ENCODE measurements at regions not wholly inside any gene's neighbourhood (a gene's known extent, or its start where the extent isn't known, plus 50 kb on each side); places are given as distances from the start of the nearest gene placed in this dataset.
"Not testable (repeated sequence)": the region's sequence is repeated elsewhere in the genome, so short reads cannot be mapped to it uniquely, and the experiment has no call there.

DNA sequence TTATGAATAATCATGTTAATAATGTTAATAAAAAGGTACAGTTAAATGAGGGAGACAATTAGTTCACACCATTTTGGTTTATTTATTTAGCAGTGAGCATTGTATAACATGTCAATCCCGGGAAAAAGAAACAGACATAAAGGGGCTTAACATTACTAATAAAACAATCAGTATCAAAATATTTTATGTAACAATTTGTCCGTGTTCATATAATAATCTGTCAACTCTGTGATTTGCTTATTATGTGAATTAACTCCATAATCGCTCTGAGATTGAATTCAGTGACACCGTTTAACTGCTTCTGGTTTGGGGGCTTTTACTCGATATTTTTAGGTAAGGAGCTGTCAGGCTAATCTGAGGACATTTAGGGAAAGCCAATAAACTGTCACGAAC lies 95.8 kb upstream of the HMGA2 start:
- Mint-ChIP-seq H3K4me1 (no peaks in the 10 kb centered on the region), H3K4me3 (no peak overlapping the region), H3K27ac (ENCODE audit: low read depth) (no peak overlapping the region), H3K36me3 (ENCODE audit: insufficient read depth) (no peaks in the 10 kb centered on the region), H3K27me3 (peaks cover 65% of the 10 kb centered on the region), H3K9me3 (no peaks in the 10 kb centered on the region)
- DNase-seq (ENCODE audit: low spot score in 2 of 2) = no peak
- no peak for ATAC-seq (replicated peaks; ENCODE audit: extremely low read depth, poor library complexity, severe bottlenecking)

DNA sequence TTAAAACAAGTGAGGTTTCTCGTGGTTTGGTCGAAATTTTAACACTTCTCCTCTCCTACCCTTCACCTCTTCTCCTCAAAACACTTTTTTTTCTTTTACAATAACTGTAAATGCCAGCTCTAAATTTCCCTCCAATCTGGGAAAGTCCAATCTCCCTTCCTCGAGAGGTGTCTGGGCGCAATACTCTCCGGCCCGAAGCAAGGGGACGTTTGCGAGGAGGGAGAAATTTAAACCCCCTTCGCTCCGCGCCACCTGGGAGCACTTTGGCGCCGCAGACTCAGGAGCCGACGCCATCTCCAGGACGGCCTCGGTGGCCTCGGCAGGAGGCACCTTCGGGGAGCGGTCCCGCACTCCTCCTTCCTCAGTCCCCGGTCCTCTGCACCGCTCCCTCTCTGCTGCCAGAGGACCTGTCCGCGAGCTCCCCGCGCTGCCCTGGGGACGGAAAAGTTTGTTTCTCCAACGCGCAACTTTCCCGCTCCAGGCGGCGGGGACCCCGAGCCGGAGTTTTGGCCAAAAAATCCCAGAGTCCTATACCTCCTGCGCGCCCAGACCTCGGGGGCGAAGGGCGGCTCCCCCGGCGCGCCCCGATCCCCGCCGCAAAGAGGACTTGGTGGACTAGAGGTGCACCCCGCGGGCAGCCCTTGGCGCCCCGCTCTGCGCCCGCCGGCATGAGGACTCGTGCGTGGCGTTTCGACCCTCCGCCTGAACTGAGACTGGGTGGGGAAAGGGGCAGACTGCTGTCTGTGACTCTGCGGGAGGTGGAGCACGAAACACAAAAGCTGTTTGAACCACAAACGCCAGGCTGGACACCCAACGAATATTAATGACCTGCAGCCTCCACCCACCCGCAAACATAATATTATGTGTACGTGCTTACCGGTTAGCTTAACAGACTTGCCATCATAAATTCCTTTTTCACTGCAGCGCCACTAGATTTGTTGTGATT lies 95.2 kb upstream of the HMGA2 start:
- no peak for ATAC-seq (replicated peaks; ENCODE audit: extremely low read depth, poor library complexity, severe bottlenecking)

DNA sequence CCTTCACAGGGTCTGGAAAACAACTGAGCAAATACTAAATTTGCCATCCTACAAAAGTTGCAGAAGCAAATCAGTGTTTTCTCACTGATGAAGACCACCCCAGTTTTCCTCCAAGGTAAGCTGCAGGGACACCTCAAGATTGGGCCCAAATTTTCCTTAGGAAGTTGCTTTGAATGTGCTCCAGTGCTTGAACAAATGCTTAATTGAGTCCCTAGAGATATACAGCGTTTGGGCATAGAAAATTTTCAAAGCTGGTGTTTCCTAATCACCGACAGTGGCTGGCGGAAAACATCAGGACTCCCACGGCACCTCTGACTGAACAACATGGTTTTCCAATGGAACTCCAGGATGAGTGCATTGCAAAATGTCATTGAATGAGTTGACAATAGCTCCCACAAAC lies 92.5 kb upstream of the HMGA2 start:
- no peak for ATAC-seq (replicated peaks; ENCODE audit: extremely low read depth, poor library complexity, severe bottlenecking)
- no peak overlapping the region for H3K27ac Mint-ChIP-seq (ENCODE audit: low read depth)
- DNase-seq (ENCODE audit: low spot score in 2 of 2) = no peak
- no peaks in the 10 kb centered on the region for H3K36me3 Mint-ChIP-seq (ENCODE audit: insufficient read depth)
- H3K4me3 Mint-ChIP-seq = no peak overlapping the region
- H3K4me1 Mint-ChIP-seq = no peaks in the 10 kb centered on the region
- H3K27me3 Mint-ChIP-seq = peaks cover 41% of the 10 kb centered on the region
- no peaks in the 10 kb centered on the region for H3K9me3 Mint-ChIP-seq

More for the DNA sequence above, 95.2 kb upstream of the HMGA2 start:
- Mint-ChIP-seq H3K36me3 (ENCODE audit: insufficient read depth) (no peaks in the 10 kb centered on the region), H3K4me3 (no peak overlapping the region), H3K9me3 (no peaks in the 10 kb centered on the region), H3K27ac (ENCODE audit: low read depth) (no peak overlapping the region), H3K4me1 (no peaks in the 10 kb centered on the region), H3K27me3 (peaks cover 59% of the 10 kb centered on the region)
- DNase-seq (ENCODE audit: low spot score in 2 of 2) = no peak

DNA sequence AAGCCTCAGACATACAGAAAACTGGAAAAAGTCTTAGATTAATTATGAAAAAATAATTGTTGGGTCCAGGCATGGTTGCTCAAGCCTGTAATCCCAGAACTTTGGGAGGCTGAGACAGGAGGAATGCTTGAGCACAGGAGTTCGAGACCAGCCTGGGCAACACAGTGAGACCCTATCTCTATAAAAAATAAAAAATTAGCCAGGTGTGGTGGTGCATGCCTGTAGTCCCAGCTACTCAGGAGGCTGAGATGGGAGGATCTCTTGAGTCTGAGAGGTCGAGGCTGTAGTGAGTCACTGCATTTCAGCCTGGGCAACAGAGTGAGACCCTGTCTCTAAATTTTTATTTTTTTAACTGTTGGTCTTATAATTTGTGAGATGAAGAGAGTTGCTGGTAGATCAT lies 90.6 kb upstream of the HMGA2 start:
- DNase-seq (ENCODE audit: low spot score in 2 of 2); H3K36me3 Mint-ChIP-seq (ENCODE audit: insufficient read depth); H3K4me3 Mint-ChIP-seq: not testable (repeated sequence)

DNA sequence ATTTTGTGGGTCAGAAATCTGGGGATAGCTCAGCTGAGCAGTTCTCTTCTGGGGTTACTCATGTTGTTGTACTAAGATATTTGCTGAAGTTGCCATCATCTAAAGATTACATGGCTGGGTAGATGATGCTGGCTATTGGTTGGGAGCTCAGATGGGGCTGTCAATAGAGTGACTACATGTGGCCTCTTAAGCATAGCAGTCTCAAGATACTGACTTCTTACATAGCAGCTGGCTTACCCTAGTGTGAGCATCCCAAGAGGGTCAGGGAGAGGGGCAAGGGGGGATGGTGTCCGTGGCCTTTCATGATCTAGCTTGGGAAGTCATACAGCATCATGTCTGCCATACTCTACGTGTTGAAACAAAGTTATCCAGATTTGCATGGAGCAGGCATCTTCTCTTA lies 90.1 kb upstream of the HMGA2 start:
- H3K36me3 Mint-ChIP-seq (ENCODE audit: insufficient read depth) = no peaks in the 10 kb centered on the region
- no peak overlapping the region for H3K4me3 Mint-ChIP-seq
- no peak for DNase-seq (ENCODE audit: low spot score in 2 of 2)
- H3K9me3 Mint-ChIP-seq = no peaks in the 10 kb centered on the region
- ATAC-seq (replicated peaks; ENCODE audit: extremely low read depth, poor library complexity, severe bottlenecking) = no peak
- no peak overlapping the region for H3K27ac Mint-ChIP-seq (ENCODE audit: low read depth)
- H3K27me3 Mint-ChIP-seq = peaks cover 22% of the 10 kb centered on the region
- H3K4me1 Mint-ChIP-seq = no peaks in the 10 kb centered on the region

More for the DNA sequence above, 90.6 kb upstream of the HMGA2 start:
- not testable (repeated sequence) for H3K9me3 Mint-ChIP-seq; ATAC-seq (replicated peaks; ENCODE audit: extremely low read depth, poor library complexity, severe bottlenecking); H3K4me1 Mint-ChIP-seq; H3K27ac Mint-ChIP-seq (ENCODE audit: low read depth)
- peaks cover 28% of the 10 kb centered on the region for H3K27me3 Mint-ChIP-seq

DNA sequence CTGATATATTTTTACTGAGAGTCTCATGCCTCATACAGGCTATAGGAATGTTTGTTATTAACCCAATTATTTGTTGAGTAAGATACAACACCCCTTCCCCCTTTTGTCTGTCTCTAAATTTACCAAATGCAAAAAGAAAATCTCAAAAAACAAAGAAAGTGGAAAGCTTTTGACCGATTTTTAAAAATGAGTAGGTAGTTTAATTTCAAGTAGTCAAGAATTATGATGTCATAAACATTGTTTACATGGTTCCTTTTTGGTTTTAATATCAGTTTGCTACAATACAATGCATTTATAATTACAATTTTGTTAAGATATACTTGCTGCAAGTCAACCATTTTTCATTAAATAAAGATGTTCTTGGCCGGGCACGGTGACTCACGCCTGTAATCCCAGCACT lies 84.7 kb upstream of the HMGA2 start:
- Mint-ChIP-seq H3K9me3 (no peaks in the 10 kb centered on the region), H3K4me3 (peak overlapping the region; percentile 78), H3K27me3 (peaks cover 9% of the 10 kb centered on the region), H3K36me3 (ENCODE audit: insufficient read depth) (peaks cover 2% of the 10 kb centered on the region), H3K4me1 (peaks cover 11% of the 10 kb centered on the region), H3K27ac (ENCODE audit: low read depth) (no peak overlapping the region)
- no peak for ATAC-seq (replicated peaks; ENCODE audit: extremely low read depth, poor library complexity, severe bottlenecking)
- DNase-seq (ENCODE audit: low spot score in 2 of 2) = no peak

DNA sequence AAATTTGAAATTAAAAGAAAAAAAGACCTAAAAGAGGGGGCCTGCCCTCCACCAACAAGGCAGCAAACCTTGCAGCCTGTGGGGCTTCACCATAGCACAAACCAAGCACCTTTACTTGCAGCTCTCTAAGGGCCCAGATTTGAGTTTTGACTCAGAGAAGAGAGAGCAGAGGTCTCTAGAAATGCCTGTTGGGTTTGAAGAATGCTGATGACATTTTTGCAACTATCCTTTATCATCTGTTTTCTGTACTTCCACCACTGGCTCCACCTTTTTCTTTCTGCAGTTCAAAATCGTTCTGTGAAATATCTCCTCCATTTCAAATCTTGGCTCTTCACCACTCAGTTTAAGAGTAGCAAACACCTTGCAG lies 83.8 kb upstream of the HMGA2 start:
- Mint-ChIP-seq H3K36me3 (ENCODE audit: insufficient read depth) (peaks cover 2% of the 10 kb centered on the region), H3K9me3 (no peaks in the 10 kb centered on the region), H3K4me1 (peaks cover 11% of the 10 kb centered on the region), H3K4me3 (peak overlapping the region; percentile 78), H3K27ac (ENCODE audit: low read depth) (no peak overlapping the region), H3K27me3 (peaks cover 14% of the 10 kb centered on the region)
- no peak for DNase-seq (ENCODE audit: low spot score in 2 of 2)
- no peak for ATAC-seq (replicated peaks; ENCODE audit: extremely low read depth, poor library complexity, severe bottlenecking)

DNA sequence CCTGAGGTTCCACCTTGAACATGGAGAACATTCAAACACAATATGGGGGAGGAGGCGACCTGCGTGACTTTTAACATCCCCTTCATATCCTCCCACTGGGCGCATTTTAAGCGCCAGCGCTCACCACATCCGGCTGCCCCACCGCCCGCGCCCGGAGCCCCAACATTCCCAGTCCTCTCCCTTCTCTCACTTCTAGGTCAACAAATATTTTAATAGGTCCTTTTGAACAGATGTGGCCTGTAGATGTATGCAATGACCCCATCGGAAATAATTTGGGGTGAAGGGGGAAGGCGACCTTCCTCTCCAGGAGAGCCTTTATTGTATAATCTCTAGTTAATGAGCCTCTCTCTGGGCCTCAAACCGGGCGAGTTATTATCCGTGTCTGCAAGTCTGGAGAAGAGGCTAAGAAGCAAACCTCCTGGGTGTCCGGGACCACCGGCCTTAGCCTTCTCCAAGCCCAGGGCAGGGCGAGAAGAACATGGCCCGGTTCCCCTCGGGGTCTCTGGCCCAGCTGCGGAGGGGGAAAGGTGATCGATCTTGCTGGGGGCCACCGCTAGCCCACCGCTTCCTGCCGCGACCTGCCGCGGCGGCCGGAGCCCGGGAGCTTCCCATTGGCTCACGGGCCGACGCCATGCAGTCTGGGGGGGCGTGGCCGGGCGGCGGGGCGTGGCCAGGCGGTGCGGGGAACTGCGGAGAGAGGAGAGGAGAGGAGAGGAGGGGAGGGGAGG lies 83.2 kb upstream of the HMGA2 start:
- H3K36me3 Mint-ChIP-seq (ENCODE audit: insufficient read depth) = peaks cover 2% of the 10 kb centered on the region
- H3K4me1 Mint-ChIP-seq = peaks cover 11% of the 10 kb centered on the region
- ATAC-seq (replicated peaks; ENCODE audit: extremely low read depth, poor library complexity, severe bottlenecking) = peak; percentile 61
- DNase-seq (ENCODE audit: low spot score in 2 of 2) = no peak
- H3K9me3 Mint-ChIP-seq = no peaks in the 10 kb centered on the region
- H3K4me3 Mint-ChIP-seq = peak overlapping the region; percentile 78
- no peak overlapping the region for H3K27ac Mint-ChIP-seq (ENCODE audit: low read depth)
- H3K27me3 Mint-ChIP-seq = peaks cover 19% of the 10 kb centered on the region

DNA sequence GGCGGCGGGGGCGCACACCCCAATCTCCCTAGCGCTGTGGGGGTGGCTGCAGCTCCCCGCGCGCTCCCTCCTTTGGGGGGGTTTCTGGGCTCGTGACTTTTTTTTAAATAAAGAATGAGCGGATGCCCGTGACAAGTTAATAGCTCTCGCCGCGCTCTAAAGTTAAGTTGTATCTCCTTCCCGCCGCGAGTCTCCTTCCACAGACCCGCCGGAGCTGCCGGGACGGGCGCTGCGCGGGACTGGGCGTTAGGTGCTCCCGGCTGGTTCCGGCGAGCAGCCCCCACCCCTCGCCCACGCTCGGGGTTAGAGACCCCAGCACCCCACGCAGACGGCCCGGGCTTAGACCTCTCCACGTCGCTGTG lies 82.6 kb upstream of the HMGA2 start:
- Mint-ChIP-seq H3K4me3 (peak overlapping the region; percentile 78), H3K27ac (ENCODE audit: low read depth) (no peak overlapping the region), H3K9me3 (no peaks in the 10 kb centered on the region), H3K4me1 (peaks cover 11% of the 10 kb centered on the region), H3K27me3 (peaks cover 25% of the 10 kb centered on the region), H3K36me3 (ENCODE audit: insufficient read depth) (peaks cover 2% of the 10 kb centered on the region)
- no peak for ATAC-seq (replicated peaks; ENCODE audit: extremely low read depth, poor library complexity, severe bottlenecking)
- DNase-seq (ENCODE audit: low spot score in 2 of 2) = no peak

DNA sequence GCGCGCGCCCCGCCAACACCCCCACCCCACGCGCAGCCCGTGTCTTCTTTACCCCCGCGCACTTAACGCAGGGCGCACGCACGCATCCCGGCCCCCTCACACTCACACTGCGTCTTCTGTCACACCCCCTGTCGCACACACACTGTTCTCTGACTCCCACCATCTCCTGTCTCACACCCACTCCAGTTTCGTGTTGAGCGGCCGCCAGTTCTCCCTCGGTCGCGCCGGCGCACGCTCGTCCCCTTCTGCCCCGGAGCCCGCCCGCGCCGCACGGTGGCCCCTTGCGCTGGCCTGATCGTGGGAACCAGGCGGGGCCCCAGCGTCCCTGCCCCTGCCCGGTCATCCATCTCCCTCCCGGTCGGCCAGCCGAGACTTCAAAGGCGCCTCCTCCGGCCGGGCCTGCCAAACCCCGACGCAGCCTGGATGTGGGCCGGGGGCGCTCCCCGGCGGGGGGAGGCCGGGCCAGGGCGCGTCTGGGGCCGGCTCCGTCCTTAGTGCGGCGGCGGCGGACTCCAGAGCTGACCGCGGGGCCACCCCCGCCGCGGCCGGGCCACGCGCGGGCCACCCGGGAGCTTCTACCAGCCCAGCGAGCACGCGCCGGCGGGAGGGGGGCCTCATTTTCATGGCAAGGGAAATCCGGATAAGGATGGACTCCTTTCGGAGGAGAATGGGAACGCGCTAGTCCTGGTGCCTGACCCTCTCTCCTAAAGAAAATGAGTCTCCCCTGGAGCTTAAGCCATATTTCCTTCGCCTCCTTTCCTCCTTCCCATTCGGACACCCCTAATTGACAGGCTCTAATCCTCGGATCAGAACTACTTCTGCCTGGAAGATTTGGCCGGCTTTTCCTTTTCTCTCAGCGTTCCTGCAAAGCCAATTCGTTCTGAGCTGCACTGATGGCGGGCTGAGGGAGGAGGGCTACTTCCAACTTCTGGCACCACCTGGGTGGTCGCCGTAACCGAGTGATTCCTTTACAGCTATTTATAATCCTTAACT lies 82.0 kb upstream of the HMGA2 start:
- Mint-ChIP-seq H3K36me3 (ENCODE audit: insufficient read depth) (peaks cover 2% of the 10 kb centered on the region), H3K27ac (ENCODE audit: low read depth) (no peak overlapping the region), H3K4me3 (peak overlapping the region; percentile 78), H3K9me3 (no peaks in the 10 kb centered on the region), H3K4me1 (peaks cover 11% of the 10 kb centered on the region), H3K27me3 (peaks cover 32% of the 10 kb centered on the region)
- ATAC-seq (replicated peaks; ENCODE audit: extremely low read depth, poor library complexity, severe bottlenecking) = no peak
- no peak for DNase-seq (ENCODE audit: low spot score in 2 of 2)

DNA sequence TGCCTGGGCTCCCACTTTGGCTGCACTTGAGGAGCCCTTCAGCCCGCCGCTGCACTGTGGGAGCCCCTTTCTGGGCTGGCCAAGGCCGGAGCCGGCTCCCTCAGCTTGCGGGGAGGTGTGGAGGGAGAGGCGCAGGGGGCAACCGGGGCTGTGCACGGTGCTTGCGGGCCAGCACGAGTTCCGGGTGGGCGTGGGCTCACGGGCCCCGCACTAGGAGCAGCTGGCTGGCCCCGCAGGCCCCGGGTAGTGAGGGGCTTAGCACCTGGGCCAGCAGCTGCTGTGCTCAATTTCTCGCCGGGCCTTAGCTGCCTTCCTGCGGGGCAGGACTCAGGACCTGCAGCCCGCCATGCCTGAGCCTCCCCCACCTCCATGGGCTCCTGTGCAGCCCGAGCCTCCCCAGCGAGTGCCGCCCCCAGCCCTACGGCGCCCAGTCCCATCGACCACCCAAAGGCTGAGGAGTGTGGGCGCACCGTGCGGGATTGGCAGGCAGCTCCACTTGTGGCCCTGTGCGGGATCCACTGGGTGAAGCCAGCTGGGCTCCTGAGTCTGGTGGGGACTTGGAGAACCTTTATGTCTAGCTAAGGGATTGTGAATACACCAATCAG lies 79.9 kb upstream of the HMGA2 start:
- not testable (repeated sequence) for DNase-seq (ENCODE audit: low spot score in 2 of 2); H3K27ac Mint-ChIP-seq (ENCODE audit: low read depth); H3K4me3 Mint-ChIP-seq; H3K9me3 Mint-ChIP-seq; H3K36me3 Mint-ChIP-seq (ENCODE audit: insufficient read depth); ATAC-seq (replicated peaks; ENCODE audit: extremely low read depth, poor library complexity, severe bottlenecking)
- peaks cover 11% of the 10 kb centered on the region for H3K4me1 Mint-ChIP-seq
- H3K27me3 Mint-ChIP-seq = peaks cover 36% of the 10 kb centered on the region

DNA sequence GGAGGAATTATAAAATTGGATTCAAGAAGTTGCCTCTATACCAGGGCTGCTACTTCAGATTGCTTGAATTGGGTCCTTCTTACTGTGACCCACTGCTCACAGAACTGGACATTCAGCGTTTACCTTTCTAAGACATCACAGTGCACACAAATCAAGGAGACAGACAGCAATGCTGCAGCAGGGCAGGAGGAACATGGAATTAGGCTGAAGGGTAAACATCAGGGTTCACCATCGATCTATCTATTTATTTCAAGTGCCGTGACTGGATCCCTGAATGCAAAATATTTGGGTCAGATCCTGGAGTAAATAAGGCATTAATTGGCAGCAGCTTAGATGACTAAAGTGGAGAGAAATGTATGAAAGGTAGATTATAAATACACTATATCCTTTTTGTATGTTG lies 76.9 kb upstream of the HMGA2 start:
- H3K4me1 Mint-ChIP-seq = no peaks in the 10 kb centered on the region
- no peaks in the 10 kb centered on the region for H3K36me3 Mint-ChIP-seq (ENCODE audit: insufficient read depth)
- H3K27ac Mint-ChIP-seq (ENCODE audit: low read depth) = no peak overlapping the region
- ATAC-seq (replicated peaks; ENCODE audit: extremely low read depth, poor library complexity, severe bottlenecking) (no peak), DNase-seq (ENCODE audit: low spot score in 2 of 2) (no peak)
- H3K4me3 Mint-ChIP-seq = no peak overlapping the region
- peaks cover 48% of the 10 kb centered on the region for H3K27me3 Mint-ChIP-seq
- no peaks in the 10 kb centered on the region for H3K9me3 Mint-ChIP-seq

Data from central memory CD8-positive, alpha-beta T cell (primary cell).